ENCODE measurements at regions not wholly inside any gene's neighbourhood (a gene's known extent, or its start where the extent isn't known, plus 50 kb on each side); places are given as distances from the start of the nearest gene placed in this dataset.

DNA sequence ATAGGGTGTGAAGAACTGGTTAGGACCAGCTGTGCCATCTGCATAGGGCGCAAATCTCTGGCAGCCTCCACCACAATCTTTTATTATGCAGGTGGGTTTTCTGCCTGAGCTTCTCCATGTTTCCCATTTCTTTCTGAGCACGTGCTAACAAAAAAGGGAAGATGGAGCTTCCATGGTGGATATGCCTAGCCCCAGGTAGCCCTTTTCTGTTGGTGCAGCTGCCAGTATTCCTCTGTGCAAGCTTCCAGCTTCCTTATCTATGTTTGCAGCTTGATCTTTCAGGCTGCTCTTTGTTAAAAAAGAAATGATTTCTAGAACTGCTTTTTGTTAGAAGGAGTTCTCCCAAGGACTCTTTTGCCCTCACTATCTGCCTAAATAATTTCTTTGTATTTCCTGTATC is 95.0 kb upstream of the EPB41L4A start:
- TF ChIP-seq, protein P1, sequence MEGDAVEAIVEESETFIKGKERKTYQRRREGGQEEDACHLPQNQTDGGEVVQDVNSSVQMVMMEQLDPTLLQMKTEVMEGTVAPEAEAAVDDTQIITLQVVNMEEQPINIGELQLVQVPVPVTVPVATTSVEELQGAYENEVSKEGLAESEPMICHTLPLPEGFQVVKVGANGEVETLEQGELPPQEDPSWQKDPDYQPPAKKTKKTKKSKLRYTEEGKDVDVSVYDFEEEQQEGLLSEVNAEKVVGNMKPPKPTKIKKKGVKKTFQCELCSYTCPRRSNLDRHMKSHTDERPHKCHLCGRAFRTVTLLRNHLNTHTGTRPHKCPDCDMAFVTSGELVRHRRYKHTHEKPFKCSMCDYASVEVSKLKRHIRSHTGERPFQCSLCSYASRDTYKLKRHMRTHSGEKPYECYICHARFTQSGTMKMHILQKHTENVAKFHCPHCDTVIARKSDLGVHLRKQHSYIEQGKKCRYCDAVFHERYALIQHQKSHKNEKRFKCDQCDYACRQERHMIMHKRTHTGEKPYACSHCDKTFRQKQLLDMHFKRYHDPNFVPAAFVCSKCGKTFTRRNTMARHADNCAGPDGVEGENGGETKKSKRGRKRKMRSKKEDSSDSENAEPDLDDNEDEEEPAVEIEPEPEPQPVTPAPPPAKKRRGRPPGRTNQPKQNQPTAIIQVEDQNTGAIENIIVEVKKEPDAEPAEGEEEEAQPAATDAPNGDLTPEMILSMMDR (IDR thresholded peaks at IDR 0.05; ENCODE audit: low read depth, low read length, poor library complexity, severe bottlenecking): no peak
- TF ChIP-seq EZH2phosphoT487 (IDR thresholded peaks at IDR 0.05; ENCODE audit: borderline replicate concordance, low read length): no peak
